GM23248 (cell line): ENCODE measurements at regions not wholly inside any gene's neighbourhood (a gene's known extent, or its start where the extent isn't known, plus 50 kb on each side); places are given as distances from the start of the nearest gene placed in this dataset.

Experiments used
- EZH2 ChIP-seq: fragments of 200-600 bp; sonication (generic); IDR thresholded peaks from 2 replicates; pipeline ENCODE4 v1.6.1; 2018; ENCODE audit warnings: antibody characterized with exemption, mild to moderate bottlenecking; ENCODE audit not compliant: insufficient read depth, poor library complexity, severe bottlenecking
- EZH2phosphoT487 ChIP-seq: fragments of 200-600 bp; sonication (generic); IDR thresholded peaks from 2 replicates; pipeline ENCODE4 v1.6.1; 2018; ENCODE audit warnings: antibody characterized with exemption, moderate library complexity, mild to moderate bottlenecking, low read depth; ENCODE audit not compliant: insufficient read depth

DNA sequence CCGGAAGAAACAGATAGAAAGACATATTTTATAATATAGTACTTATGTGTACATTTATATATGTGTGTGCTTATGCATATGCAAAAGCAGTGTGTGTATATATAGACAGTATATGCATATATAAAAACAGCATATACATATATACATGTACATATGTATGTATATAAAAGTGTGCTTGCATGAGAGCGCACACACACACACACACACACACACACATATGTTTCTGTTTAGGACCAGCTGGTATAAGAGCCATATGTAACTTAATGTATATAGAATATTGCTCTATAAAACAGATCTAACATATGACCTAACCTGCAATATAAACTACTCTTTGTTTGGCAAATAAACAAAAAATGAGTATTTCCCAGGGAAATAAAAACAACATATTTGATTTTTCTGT, 65.1 kb upstream of the CDH9 start:
- no peak for TF ChIP-seq EZH2
- TF ChIP-seq EZH2phosphoT487: no peak
